Heart left ventricle (tissue), 13 donors: ENCODE measurements at regions not wholly inside any gene's neighbourhood (a gene's known extent, or its start where the extent isn't known, plus 50 kb on each side); places are given as distances from the start of the nearest gene placed in this dataset.

Source experiments
- POLR2A ChIP-seq, 2 donors: fragments of 450-650 bp; IDR thresholded peaks; one replicate each; pipeline ENCODE4 v1.6.1; 2017; ENCODE audit warnings: antibody characterized with exemption in 2 of 2, mild to moderate bottlenecking in 2 of 2, moderate library complexity in 2 of 2
- TF ChIP-seq, protein P1 (sequence below), 12 donors: fragments of 200-600 bp; sonication (generic) in 4 of 12; IDR thresholded peaks; one replicate each; pipeline versions ENCODE4 v1.5.0 to v1.8.0; 2018 to 2022; ENCODE audit warnings: antibody characterized with exemption in 12 of 12, mild to moderate bottlenecking in 5 of 12
- donor health status: ischemic (EF 13 %, LVEDD 7.1; RV severe dilation, severe dysfunction).
- donor health status: DM: no; HTN: yes; CAD: no.
- donor health status: DM: no; HTN: no; CAD: no.
- donor health status: ischemic (EF 25% LVEDD 6.9; RV normal size, moderate dysfunction).
- donor health status: ischemic (EF 25% LVEDD 5.7; RV mildly dilated, moderate dysfunction).
- donor health status: ischemic (EF 35%, LVEDD 5.7; RV mildly dilated, moderate dysfunction).
- donor health status: nonischemic (EF 11% LVEDD 7.7; RV severe dilation, severe dysfunction).
- donor health status: DM: yes; HTN: yes; CAD: no.
- donor health status: PGD.
- donor health status: ischemic (EF 29% LVEDD 5.4; RV normal size, mild dysfunction).
- donor health status: nonischemic (EF 23%, LVEDD 6.1; RV moderate dilation, normal function).

DNA sequence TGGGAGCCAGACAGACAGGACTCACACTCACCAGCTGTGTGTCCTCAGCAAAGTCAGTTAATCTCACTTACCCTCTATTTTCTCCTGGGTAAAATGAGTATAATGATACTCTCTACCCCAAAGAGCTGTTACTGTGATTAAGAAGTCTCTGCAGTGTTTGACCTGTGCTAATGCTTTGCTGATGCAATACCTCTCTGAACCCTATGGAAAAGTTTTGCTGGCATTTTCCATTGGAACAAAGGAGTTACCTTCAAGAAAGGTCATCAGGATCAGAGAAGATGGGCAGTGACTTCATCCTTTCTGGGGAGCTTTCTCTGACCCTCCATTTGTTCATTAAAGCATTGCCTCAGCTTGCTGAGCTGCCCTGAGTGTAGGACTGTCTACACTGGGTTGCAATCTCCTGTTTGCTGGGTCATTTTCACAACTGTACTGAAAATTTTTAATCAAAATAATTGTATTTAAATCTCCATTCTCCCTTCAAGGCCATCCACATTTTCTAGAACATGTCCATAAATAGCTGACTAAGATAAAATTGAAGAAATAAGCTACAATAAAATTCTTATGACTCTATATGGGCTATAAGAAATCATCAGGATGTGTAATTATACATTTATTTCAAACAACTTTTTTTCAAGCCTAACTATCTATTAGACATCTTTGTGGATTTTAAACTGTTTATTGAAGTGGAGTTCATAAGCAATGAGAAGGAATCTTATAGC lies 272.8 kb upstream of the CPEB2 start:
- TF ChIP-seq, protein P1, sequence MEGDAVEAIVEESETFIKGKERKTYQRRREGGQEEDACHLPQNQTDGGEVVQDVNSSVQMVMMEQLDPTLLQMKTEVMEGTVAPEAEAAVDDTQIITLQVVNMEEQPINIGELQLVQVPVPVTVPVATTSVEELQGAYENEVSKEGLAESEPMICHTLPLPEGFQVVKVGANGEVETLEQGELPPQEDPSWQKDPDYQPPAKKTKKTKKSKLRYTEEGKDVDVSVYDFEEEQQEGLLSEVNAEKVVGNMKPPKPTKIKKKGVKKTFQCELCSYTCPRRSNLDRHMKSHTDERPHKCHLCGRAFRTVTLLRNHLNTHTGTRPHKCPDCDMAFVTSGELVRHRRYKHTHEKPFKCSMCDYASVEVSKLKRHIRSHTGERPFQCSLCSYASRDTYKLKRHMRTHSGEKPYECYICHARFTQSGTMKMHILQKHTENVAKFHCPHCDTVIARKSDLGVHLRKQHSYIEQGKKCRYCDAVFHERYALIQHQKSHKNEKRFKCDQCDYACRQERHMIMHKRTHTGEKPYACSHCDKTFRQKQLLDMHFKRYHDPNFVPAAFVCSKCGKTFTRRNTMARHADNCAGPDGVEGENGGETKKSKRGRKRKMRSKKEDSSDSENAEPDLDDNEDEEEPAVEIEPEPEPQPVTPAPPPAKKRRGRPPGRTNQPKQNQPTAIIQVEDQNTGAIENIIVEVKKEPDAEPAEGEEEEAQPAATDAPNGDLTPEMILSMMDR (IDR thresholded peaks at IDR 0.05), result no peak
- TF ChIP-seq POLR2A (IDR thresholded peaks at IDR 0.05), result no peak
